HEK293T (cell line): ENCODE measurements at regions not wholly inside any gene's neighbourhood (a gene's known extent, or its start where the extent isn't known, plus 50 kb on each side); places are given as distances from the start of the nearest gene placed in this dataset.

Experiments used
- CTCF ChIA-PET: fragments of 350-600 bp; formaldehyde crosslinking; extraction: SDS; loops from one replicate; lab custom pipeline; 2021; ENCODE audit warnings: antibody characterized with exemption, inconsistent platforms; lab: Yijun Ruan, JAX
- POLR2A ChIA-PET: fragments of 350-600 bp; formaldehyde crosslinking; extraction: SDS; loops from one replicate; lab custom pipeline; 2020; ENCODE audit warnings: antibody characterized with exemption, inconsistent platforms; lab: Yijun Ruan, JAX
- DNase-seq: peaks from one replicate; pipeline ENCODE4 v3.0.0; 2012; ENCODE audit warnings: mixed read lengths; ENCODE audit errors: extremely low spot score
- ARNT ChIP-seq: fragments of 450-650 bp; IDR thresholded peaks from 2 replicates; pipeline ENCODE4 v1.6.1; 2017; ENCODE audit warnings: mild to moderate bottlenecking
- BHLHE40 ChIP-seq: fragments of 450-650 bp; IDR thresholded peaks from 2 replicates; pipeline ENCODE4 v1.6.1; 2016; ENCODE audit warnings: mild to moderate bottlenecking, moderate library complexity, borderline replicate concordance
- CTBP1 ChIP-seq: fragments of 450-650 bp; IDR thresholded peaks from 2 replicates; pipeline ENCODE4 v1.6.1; 2016; ENCODE audit warnings: borderline replicate concordance
- ELF4 ChIP-seq: fragments of 450-650 bp; IDR thresholded peaks from 2 replicates; pipeline ENCODE4 v1.6.1; 2017; ENCODE audit warnings: antibody characterized with exemption
- FOXA1 ChIP-seq: fragments of 450-650 bp; IDR thresholded peaks from 2 replicates; pipeline ENCODE4 v1.6.1; 2016; ENCODE audit warnings: mild to moderate bottlenecking
- FOXK2 ChIP-seq: fragments of 450-650 bp; IDR thresholded peaks from 2 replicates; pipeline ENCODE4 v1.6.1; 2016; ENCODE audit warnings: mild to moderate bottlenecking
- FOXM1 ChIP-seq: fragments of 450-650 bp; IDR thresholded peaks from 2 replicates; pipeline ENCODE4 v1.6.1; 2017; ENCODE audit warnings: mild to moderate bottlenecking, borderline replicate concordance
- HDGF ChIP-seq: fragments of 450-650 bp; IDR thresholded peaks from 2 replicates; pipeline ENCODE4 v1.6.1; 2017; ENCODE audit warnings: antibody characterized with exemption, borderline replicate concordance
- L3MBTL2 ChIP-seq: fragments of 450-650 bp; conservative IDR thresholded peaks from 2 replicates; pipeline ENCODE4 v1.6.1; 2016; ENCODE audit warnings: mild to moderate bottlenecking
- LEF1 ChIP-seq: fragments of 450-650 bp; IDR thresholded peaks from 2 replicates; pipeline ENCODE4 v1.6.1; 2017; ENCODE audit warnings: mild to moderate bottlenecking, borderline replicate concordance
- NFRKB ChIP-seq: fragments of 450-650 bp; IDR thresholded peaks from 2 replicates; pipeline ENCODE4 v1.6.1; 2016; ENCODE audit warnings: mild to moderate bottlenecking, moderate library complexity
- SP1 ChIP-seq: fragments of 450-650 bp; IDR thresholded peaks from 2 replicates; pipeline ENCODE4 v1.6.1; 2017
- SUZ12 ChIP-seq: fragments of 450-650 bp; IDR thresholded peaks from 2 replicates; pipeline ENCODE4 v1.6.1; 2016; ENCODE audit warnings: mild to moderate bottlenecking
- TARDBP ChIP-seq: fragments of 450-650 bp; IDR thresholded peaks from 2 replicates; pipeline ENCODE4 v1.6.1; 2016
- ZNF384 ChIP-seq: fragments of 450-650 bp; IDR thresholded peaks from 2 replicates; pipeline ENCODE4 v1.6.1; 2016
- TF ChIP-seq, protein P1 (sequence below): fragments of 450-650 bp; IDR thresholded peaks from 2 replicates; pipeline ENCODE4 v1.6.1; 2016

DNA sequence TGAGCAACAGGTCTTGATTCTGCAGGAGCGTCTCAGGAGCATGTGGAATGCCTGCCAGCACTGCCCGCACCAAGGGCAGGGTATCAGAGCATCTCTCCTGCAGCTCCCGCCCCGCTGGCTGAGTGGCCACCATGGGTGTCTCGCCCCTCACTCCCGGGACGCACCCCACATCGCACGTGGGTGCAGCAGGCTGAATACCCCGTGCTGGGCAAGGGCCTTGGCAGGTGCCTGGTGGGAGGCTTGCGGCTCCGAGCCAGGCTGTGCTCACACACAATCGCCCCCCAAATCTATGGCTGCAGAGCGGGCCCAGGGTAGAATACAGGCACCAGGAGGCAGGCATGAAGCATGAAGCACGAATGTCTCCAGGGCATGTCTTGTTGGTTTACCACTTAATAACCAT is 103.9 kb upstream of the TMEM132D start:
- ChIA-PET POLR2A (no interaction called here), CTCF (no interaction called here)
- no peak for DNase-seq
- no peak for TF ChIP-seq L3MBTL2
- no peak for TF ChIP-seq ZNF384
- no peak for TF ChIP-seq SUZ12
- TF ChIP-seq SP1, result no peak
- TF ChIP-seq LEF1, result no peak

DNA sequence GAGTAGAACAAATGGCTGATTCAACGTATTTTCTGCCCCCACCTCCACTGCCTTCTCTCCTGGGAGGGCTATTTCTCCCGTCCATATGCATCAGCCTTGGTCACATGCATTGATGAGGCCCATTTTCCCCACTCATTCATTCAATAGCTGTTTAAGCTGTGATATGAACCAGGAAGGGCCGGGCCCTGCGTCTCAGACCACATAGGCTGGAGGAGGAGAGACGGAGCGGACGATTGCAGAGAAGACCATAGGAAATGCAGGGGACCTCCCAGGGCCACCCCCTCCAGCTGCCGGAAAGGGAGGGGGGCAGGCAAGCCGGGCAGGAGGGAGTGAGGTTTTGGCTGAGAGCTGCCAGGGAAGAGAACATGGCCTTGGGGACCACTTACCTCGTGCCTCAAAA is 104.4 kb upstream of the TMEM132D start:
- TF ChIP-seq ARNT, result no peak
- no peak for TF ChIP-seq ZNF384
- DNase-seq, result no peak
- ChIA-PET POLR2A (no interaction called here), CTCF (no interaction called here)

DNA sequence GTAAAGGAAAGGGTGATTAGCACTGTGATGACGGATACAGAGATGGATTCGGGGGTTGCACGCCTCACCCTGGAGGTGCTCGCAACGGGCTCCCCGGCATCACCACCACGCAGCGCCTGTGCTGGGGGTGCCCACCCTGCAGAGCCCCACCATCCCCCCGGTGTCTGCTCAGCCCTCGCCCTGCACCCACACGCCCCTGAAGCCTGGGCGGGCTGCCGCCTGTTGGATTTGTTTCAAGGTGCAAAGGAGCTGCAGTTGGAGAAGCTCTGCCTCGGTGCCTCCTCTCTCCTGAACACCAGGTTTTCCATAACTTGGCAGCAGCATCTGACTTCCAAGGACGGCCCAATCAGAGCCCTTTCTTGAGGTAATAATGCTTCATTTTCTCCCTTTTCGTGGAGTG is 106.1 kb upstream of the TMEM132D start:
- CTCF ChIA-PET, result no interaction called here
- no peak for DNase-seq
- POLR2A ChIA-PET, result no interaction called here
- TF ChIP-seq CTBP1 (no peak), ARNT (no peak), HDGF (no peak), L3MBTL2 (no peak), ZNF384 (no peak), LEF1 (no peak), FOXA1 (no peak), BHLHE40 (no peak), ELF4 (no peak), FOXK2 (no peak)

DNA sequence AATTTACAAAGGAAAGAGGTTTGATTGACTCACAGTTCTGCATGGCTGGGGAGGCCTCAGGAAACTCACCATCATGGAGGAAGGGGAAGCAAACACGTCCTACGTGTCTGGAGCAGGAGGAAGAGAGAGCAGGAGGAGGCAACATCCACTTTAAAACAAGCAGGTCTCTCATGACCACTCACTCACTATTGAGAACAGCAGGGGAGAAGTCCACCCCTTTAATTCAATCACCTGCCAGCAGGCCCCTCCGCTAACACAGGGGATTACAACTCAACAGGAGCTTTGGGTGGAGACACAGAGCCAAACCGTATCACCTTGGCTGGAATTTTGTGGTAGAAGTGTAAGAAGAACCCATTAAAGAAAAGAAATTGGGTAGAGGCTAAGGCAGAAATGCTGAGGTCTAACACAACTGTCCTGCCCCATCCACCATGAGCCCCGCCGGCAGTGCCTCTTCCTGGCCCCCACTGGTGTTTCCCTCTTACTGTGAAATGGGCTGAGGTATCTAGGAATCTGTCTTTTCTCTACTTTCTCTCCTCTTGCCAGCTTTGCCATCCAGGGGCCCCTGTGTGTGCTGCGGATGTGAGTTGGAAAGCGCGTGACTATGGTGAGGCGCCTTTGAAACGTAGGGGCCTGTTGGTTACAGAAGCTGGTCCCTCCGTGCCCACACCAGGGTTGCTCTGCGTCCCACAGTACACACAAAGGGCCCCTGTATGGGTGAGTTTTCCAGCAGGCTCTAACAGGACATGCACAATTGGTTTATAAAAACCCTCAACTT is 108.0 kb upstream of the TMEM132D start:
- DNase-seq, result no peak
- ChIA-PET CTCF (no interaction called here), POLR2A (no interaction called here)
- TF ChIP-seq SUZ12 (no peak), CTBP1 (no peak), L3MBTL2 (no peak), FOXK2 (no peak), ZNF384 (no peak), ELF4 (no peak), NFRKB (no peak)

DNA sequence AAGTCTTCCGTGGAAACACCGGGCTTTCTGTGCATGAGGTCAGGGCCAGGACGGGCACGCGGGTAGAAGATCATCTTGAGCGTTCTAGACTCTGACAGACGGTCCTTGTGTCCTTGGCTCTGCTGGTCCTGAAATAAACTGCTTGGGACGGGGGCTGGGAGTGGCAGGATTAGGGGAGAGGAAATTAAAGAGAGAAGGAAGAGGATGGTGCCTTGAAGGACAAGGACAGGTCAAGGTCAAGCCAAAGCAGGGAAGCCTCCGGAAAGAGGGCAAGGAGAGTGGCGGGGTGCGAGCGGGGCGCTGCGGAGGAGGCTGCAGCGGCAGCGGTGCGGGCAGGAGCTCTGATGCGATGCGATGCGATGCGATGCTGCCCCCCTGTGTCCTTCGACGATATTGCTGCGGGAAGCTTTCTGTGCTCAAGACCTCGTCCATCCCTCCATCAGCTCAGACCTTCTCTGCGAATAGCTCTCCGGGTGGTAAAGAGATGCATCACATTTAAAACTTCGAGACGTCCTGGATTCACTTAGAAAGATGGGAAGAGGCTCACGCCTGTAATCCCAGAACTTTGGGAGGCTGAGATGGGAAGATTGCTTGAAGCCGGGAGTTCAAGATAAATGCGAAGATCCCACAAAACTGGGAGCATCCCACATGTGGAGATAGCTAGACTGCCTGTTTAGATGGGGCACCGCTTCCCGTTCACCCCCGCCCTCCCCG is 110.1 kb upstream of the TMEM132D start:
- POLR2A ChIA-PET, result no interaction called here
- peak; percentile 81 for DNase-seq
- CTCF ChIA-PET, result interaction anchor here (0.6 to 1.7 kb wide), 8 partner anchors 9 to 1755 kb away, joined by 3 to 7 read pairs (median 4); no protein-coding TSS in a partner anchor
- no peak for TF ChIP-seq ARNT

DNA sequence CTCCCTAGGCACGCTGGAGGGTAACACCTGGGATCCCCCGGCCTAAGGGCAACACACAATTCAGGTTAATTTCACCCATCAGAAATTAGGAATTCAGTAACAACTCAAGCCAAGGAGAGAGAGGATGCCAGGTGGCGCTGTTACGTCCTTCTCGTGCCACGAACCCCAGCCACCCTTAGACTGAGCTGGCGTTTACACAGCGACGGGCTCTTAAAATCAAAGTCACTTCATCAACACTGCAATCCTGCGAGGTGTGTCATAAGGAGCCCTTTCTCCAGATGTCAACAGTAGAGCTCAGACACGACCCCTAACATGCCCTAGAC is 110.6 kb upstream of the TMEM132D start:
- TF ChIP-seq LEF1 (no peak), ELF4 (no peak), FOXM1 (no peak), SUZ12 (no peak), ZNF384 (no peak)
- ChIA-PET CTCF (interaction anchor here (0.6 to 1.7 kb wide), 8 partner anchors 8 to 1755 kb away, joined by 3 to 7 read pairs (median 4); no protein-coding TSS in a partner anchor), POLR2A (no interaction called here)
- DNase-seq, result no peak

DNA sequence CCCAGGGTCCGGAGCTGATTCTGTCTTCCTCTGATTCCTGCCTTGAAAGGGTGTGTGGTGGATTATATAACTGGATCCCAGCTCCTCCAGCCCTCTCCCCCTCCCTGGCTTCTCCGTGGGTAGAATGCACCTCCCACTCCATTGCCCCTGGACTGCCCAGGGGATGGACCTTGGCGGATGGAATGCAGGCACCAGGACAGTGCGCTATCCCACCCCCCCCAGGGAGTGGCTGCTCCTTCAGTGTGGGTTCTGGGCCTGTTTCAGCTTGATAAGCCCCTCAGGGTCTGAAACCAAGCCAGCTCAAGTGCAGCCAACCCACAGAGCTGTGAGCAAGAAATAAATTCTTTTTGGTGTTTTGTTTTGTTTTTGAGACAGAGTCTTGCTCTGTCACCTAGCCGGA is 112.4 kb upstream of the TMEM132D start:
- ChIA-PET CTCF (interaction anchor here (0.6 kb wide), 1 partner anchor 198 kb away, joined by 3 read pairs; no protein-coding TSS in a partner anchor), POLR2A (no interaction called here)
- DNase-seq, result no peak
- TF ChIP-seq BHLHE40, result no peak
- no peak for TF ChIP-seq SUZ12
- TF ChIP-seq LEF1, result no peak
- TF ChIP-seq, protein P1, sequence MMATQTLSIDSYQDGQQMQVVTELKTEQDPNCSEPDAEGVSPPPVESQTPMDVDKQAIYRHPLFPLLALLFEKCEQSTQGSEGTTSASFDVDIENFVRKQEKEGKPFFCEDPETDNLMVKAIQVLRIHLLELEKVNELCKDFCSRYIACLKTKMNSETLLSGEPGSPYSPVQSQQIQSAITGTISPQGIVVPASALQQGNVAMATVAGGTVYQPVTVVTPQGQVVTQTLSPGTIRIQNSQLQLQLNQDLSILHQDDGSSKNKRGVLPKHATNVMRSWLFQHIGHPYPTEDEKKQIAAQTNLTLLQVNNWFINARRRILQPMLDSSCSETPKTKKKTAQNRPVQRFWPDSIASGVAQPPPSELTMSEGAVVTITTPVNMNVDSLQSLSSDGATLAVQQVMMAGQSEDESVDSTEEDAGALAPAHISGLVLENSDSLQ, result no peak
- TF ChIP-seq NFRKB, result no peak
- no peak for TF ChIP-seq FOXA1
- no peak for TF ChIP-seq ZNF384
- TF ChIP-seq SP1, result no peak
- TF ChIP-seq ELF4, result no peak
- no peak for TF ChIP-seq FOXK2
- TF ChIP-seq TARDBP, result no peak
- no peak for TF ChIP-seq CTBP1
- no peak for TF ChIP-seq FOXM1
- no peak for TF ChIP-seq L3MBTL2
- no peak for TF ChIP-seq ARNT
- TF ChIP-seq HDGF, result no peak

DNA sequence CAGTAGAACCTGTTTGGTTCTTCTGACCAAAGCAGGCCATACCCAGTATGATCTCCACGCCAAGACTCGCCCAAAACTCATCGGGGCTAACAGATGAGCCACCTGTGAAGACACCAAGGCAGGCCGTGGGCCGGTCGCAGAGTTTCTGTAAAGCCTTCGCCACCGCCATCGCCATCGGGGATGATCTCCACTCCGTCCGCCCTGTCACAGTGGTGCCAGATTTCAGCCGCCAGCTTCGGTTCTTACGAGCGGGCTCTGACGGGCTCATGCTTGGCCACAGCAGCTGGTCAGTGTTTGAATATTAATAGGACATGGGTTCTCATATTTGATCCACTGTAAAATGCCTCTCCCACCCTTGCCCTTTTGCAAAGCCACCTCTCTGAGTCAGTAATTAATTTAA is 113.2 kb upstream of the TMEM132D start:
- DNase-seq, result no peak
- CTCF ChIA-PET, result no interaction called here
- POLR2A ChIA-PET, result no interaction called here
- TF ChIP-seq BHLHE40 (no peak), LEF1 (no peak), ARNT (no peak), TARDBP (no peak), FOXM1 (no peak), SUZ12 (no peak), L3MBTL2 (no peak), FOXA1 (no peak), SP1 (no peak), NFRKB (no peak), ELF4 (no peak), CTBP1 (no peak), HDGF (no peak), ZNF384 (no peak), FOXK2 (no peak)
- TF ChIP-seq, protein P1, result no peak
